ENCODE measurements at regions not wholly inside any gene's neighbourhood (a gene's known extent, or its start where the extent isn't known, plus 50 kb on each side); places are given as distances from the start of the nearest gene placed in this dataset.

DNA sequence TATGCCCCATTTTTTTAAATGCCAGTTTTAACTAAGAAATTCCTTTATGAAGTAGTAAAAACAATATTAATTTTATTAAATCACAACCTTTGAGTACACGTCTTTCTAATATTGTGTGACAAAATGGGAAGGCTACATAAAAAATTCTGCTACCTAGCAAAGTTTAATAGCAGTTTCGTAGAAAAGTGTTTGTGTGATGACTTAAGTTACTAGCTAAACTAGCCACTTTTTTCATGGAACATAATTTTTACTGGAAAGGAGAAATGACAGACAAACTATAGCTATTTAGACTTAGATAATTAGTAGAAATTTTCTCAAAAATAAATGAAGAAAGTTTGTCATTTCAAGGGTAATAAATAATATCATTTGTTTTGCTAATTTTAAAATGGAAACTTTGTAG, 153.1 kb downstream of the GPAM start:
- Mint-ChIP-seq H3K4me1 (no peaks in the 10 kb centered on the region), H3K36me3 (no peaks in the 10 kb centered on the region), H3K4me3 (no peak overlapping the region), H3K9me3 (peaks cover 0 to 14% (median 6%) of the 10 kb centered on the region in 7 donors), H3K27ac (no peak overlapping the region), H3K27me3 (no peaks in the 10 kb centered on the region)
- Histone ChIP-seq H3K27ac (ENCODE audit: insufficient read depth, low read length, poor library complexity, severe bottlenecking) (no peak overlapping the region), H3K9me3 (ENCODE audit: control insufficient read depth in 2 of 2, low read length in 2 of 2) (peaks cover 0 to 3% of the 10 kb centered on the region in 2 experiments), H3K36me3 (ENCODE audit: control insufficient read depth, insufficient read depth, low read length) (no peaks in the 10 kb centered on the region), H3K27me3 (ENCODE audit: control insufficient read depth, insufficient read depth, low read length) (no peaks in the 10 kb centered on the region), H3K4me3 (ENCODE audit: low read depth, low read length) (no peak overlapping the region), H3K4me1 (ENCODE audit: control insufficient read depth, insufficient read depth, low read length, poor library complexity, severe bottlenecking) (no peaks in the 10 kb centered on the region)
- ATAC-seq (ENCODE audit: low read depth in 2 of 2): no peak
- DNase-seq: no peak

DNA sequence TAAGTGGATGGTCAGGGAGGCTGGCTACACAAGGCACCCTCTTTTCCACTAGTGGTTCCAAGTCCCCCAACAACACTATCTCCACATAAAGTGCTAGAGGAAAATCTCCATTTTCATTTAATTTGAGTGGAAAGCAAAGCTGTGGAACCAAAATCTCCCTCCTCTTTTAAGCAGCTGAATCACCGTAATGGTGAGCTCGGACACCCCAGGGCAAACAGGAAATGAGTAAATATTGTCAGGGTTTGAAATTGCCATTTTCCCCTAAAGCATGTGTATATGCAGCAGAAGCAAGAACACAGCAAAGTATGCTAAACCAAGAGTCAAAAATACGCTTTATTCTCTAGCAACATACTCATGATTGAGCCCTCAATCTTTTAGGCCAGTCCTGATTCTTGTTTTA, 143.7 kb downstream of the GPAM start:
- Histone ChIP-seq H3K27me3 (ENCODE audit: control insufficient read depth, insufficient read depth, low read length) (no peaks in the 10 kb centered on the region), H3K4me3 (ENCODE audit: low read depth, low read length) (no peak overlapping the region), H3K9me3 (ENCODE audit: control insufficient read depth in 2 of 2, low read length in 2 of 2) (no peaks in the 10 kb centered on the region), H3K27ac (ENCODE audit: insufficient read depth, low read length, poor library complexity, severe bottlenecking) (no peak overlapping the region), H3K36me3 (ENCODE audit: control insufficient read depth, insufficient read depth, low read length) (no peaks in the 10 kb centered on the region), H3K4me1 (ENCODE audit: control insufficient read depth, insufficient read depth, low read length, poor library complexity, severe bottlenecking) (no peaks in the 10 kb centered on the region)
- no peaks in the 10 kb centered on the region for H3K36me3 Mint-ChIP-seq
- H3K27ac Mint-ChIP-seq: no peak overlapping the region
- no peaks in the 10 kb centered on the region for H3K27me3 Mint-ChIP-seq
- H3K4me1 Mint-ChIP-seq: no peaks in the 10 kb centered on the region
- DNase-seq (no peak), ATAC-seq (ENCODE audit: low read depth in 2 of 2) (no peak)
- H3K9me3 Mint-ChIP-seq: peaks cover 0 to 8% (median 1%) of the 10 kb centered on the region in 7 donors
- no peak overlapping the region for H3K4me3 Mint-ChIP-seq

DNA sequence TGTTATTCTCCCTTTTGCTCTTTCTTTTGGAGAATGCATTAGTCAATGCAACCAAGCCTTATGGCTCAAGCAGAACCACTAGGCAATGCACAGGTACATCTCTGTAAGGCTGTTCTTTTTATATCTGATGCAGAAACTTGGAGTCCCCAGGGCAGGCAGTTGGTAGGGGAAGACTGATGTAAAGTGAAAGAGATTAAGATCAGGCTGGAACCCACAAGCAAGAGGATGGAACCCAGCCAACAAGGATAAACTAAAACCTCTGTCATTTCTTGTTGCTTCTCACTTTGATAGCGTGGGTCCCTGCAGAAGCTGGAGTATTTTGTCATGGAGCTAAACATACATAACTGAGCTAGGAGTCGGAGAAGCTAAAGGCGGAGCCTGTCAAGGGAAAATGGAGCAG, 142.9 kb downstream of the GPAM start:
- DNase-seq: no peak
- H3K4me3 Mint-ChIP-seq: no peak overlapping the region
- no peaks in the 10 kb centered on the region for H3K4me1 Mint-ChIP-seq
- no peak overlapping the region for H3K27ac Mint-ChIP-seq
- Histone ChIP-seq H3K4me3 (ENCODE audit: low read depth, low read length) (no peak overlapping the region), H3K4me1 (ENCODE audit: control insufficient read depth, insufficient read depth, low read length, poor library complexity, severe bottlenecking) (no peaks in the 10 kb centered on the region), H3K27me3 (ENCODE audit: control insufficient read depth, insufficient read depth, low read length) (no peaks in the 10 kb centered on the region), H3K9me3 (ENCODE audit: control insufficient read depth in 2 of 2, low read length in 2 of 2) (no peaks in the 10 kb centered on the region), H3K36me3 (ENCODE audit: control insufficient read depth, insufficient read depth, low read length) (no peaks in the 10 kb centered on the region), H3K27ac (ENCODE audit: insufficient read depth, low read length, poor library complexity, severe bottlenecking) (no peak overlapping the region)
- H3K9me3 Mint-ChIP-seq: peaks cover 0 to 8% (median 1%) of the 10 kb centered on the region in 7 donors
- H3K36me3 Mint-ChIP-seq: no peaks in the 10 kb centered on the region
- no peaks in the 10 kb centered on the region for H3K27me3 Mint-ChIP-seq
- ATAC-seq (ENCODE audit: low read depth in 2 of 2): no peak

- H3K27me3 ChIP-seq (ENCODE audit: control insufficient read depth, insufficient read depth, low read length): no peaks in the 10 kb centered on the region
- Mint-ChIP-seq H3K4me3 (no peak overlapping the region), H3K4me1 (no peaks in the 10 kb centered on the region), H3K9me3 (peaks cover 0 to 8% (median 1%) of the 10 kb centered on the region in 7 donors), H3K36me3 (no peaks in the 10 kb centered on the region), H3K27ac (no peak overlapping the region), H3K27me3 (no peaks in the 10 kb centered on the region)
- H3K9me3 ChIP-seq (ENCODE audit: control insufficient read depth in 2 of 2, low read length in 2 of 2): no peaks in the 10 kb centered on the region
- no peak overlapping the region for H3K4me3 ChIP-seq (ENCODE audit: low read depth, low read length)
- no peak for ATAC-seq (ENCODE audit: low read depth in 2 of 2)
- no peak overlapping the region for H3K27ac ChIP-seq (ENCODE audit: insufficient read depth, low read length, poor library complexity, severe bottlenecking)
- no peaks in the 10 kb centered on the region for H3K36me3 ChIP-seq (ENCODE audit: control insufficient read depth, insufficient read depth, low read length)
- DNase-seq: no peak
- H3K4me1 ChIP-seq (ENCODE audit: control insufficient read depth, insufficient read depth, low read length, poor library complexity, severe bottlenecking): no peaks in the 10 kb centered on the region
These were observed 137.6 kb downstream of the GPAM start for GRCh38 chr10:112045938-112046337.

DNA sequence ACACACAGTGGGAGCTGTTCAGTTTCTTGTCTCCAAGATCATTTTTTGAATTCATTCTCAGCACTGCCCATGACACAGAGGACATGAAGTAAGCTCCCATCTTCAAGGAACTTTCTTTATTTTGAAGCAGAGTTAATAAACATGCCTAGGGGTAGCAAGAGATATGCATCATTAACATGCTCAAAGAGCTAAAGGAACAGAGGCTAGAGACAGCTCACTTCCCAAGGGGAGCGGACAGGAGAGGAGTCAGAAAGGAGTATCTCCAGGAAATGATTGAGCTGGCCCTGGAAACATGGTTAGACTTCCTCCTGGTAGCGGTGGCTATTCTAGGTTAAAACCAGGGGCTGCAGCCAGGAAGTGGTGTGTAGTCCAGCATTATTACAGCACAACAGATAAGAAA, 135.9 kb downstream of the GPAM start:
- Histone ChIP-seq H3K27ac (ENCODE audit: insufficient read depth, low read length, poor library complexity, severe bottlenecking) (no peak overlapping the region), H3K4me1 (ENCODE audit: control insufficient read depth, insufficient read depth, low read length, poor library complexity, severe bottlenecking) (no peaks in the 10 kb centered on the region), H3K4me3 (ENCODE audit: low read depth, low read length) (no peak overlapping the region), H3K27me3 (ENCODE audit: control insufficient read depth, insufficient read depth, low read length) (no peaks in the 10 kb centered on the region), H3K9me3 (ENCODE audit: control insufficient read depth in 2 of 2, low read length in 2 of 2) (no peaks in the 10 kb centered on the region), H3K36me3 (ENCODE audit: control insufficient read depth, insufficient read depth, low read length) (no peaks in the 10 kb centered on the region)
- Mint-ChIP-seq H3K4me1 (no peaks in the 10 kb centered on the region), H3K27me3 (no peaks in the 10 kb centered on the region), H3K36me3 (no peaks in the 10 kb centered on the region), H3K4me3 (no peak overlapping the region), H3K27ac (no peak overlapping the region), H3K9me3 (peaks cover 0 to 7% (median 0%) of the 10 kb centered on the region in 7 donors)
- ATAC-seq (ENCODE audit: low read depth in 2 of 2) (no peak), DNase-seq (no peak)

- Mint-ChIP-seq H3K27me3 (no peaks in the 10 kb centered on the region), H3K9me3 (peaks cover 0 to 4% (median 0%) of the 10 kb centered on the region in 7 donors), H3K27ac (no peak overlapping the region), H3K4me3 (no peak overlapping the region), H3K4me1 (no peaks in the 10 kb centered on the region), H3K36me3 (no peaks in the 10 kb centered on the region)
- no peaks in the 10 kb centered on the region for H3K27me3 ChIP-seq (ENCODE audit: control insufficient read depth, insufficient read depth, low read length)
- no peaks in the 10 kb centered on the region for H3K36me3 ChIP-seq (ENCODE audit: control insufficient read depth, insufficient read depth, low read length)
- ATAC-seq (ENCODE audit: low read depth in 2 of 2): no peak
- H3K4me1 ChIP-seq (ENCODE audit: control insufficient read depth, insufficient read depth, low read length, poor library complexity, severe bottlenecking): no peaks in the 10 kb centered on the region
- H3K4me3 ChIP-seq (ENCODE audit: low read depth, low read length): no peak overlapping the region
- no peak for DNase-seq
- no peak overlapping the region for H3K27ac ChIP-seq (ENCODE audit: insufficient read depth, low read length, poor library complexity, severe bottlenecking)
- H3K9me3 ChIP-seq (ENCODE audit: control insufficient read depth in 2 of 2, low read length in 2 of 2): no peaks in the 10 kb centered on the region
These were observed 131.4 kb downstream of the GPAM start for GRCh38 chr10:112052166-112052565.

- H3K9me3 Mint-ChIP-seq: peaks cover 0 to 4% (median 0%) of the 10 kb centered on the region in 7 donors
- H3K4me1 Mint-ChIP-seq: no peaks in the 10 kb centered on the region
- no peak overlapping the region for H3K4me3 Mint-ChIP-seq
- no peak overlapping the region for H3K27ac ChIP-seq (ENCODE audit: insufficient read depth, low read length, poor library complexity, severe bottlenecking)
- ATAC-seq (ENCODE audit: low read depth in 2 of 2): no peak
- no peaks in the 10 kb centered on the region for H3K36me3 Mint-ChIP-seq
- no peaks in the 10 kb centered on the region for H3K9me3 ChIP-seq (ENCODE audit: control insufficient read depth in 2 of 2, low read length in 2 of 2)
- H3K4me3 ChIP-seq (ENCODE audit: low read depth, low read length): no peak overlapping the region
- no peaks in the 10 kb centered on the region for H3K4me1 ChIP-seq (ENCODE audit: control insufficient read depth, insufficient read depth, low read length, poor library complexity, severe bottlenecking)
- no peak overlapping the region for H3K27ac Mint-ChIP-seq
- H3K36me3 ChIP-seq (ENCODE audit: control insufficient read depth, insufficient read depth, low read length): no peaks in the 10 kb centered on the region
- no peak for DNase-seq
- no peaks in the 10 kb centered on the region for H3K27me3 Mint-ChIP-seq
- H3K27me3 ChIP-seq (ENCODE audit: control insufficient read depth, insufficient read depth, low read length): no peaks in the 10 kb centered on the region
These were observed 129.7 kb downstream of the GPAM start for GRCh38 chr10:112053895-112054294.

- no peak for ATAC-seq (ENCODE audit: low read depth in 2 of 2)
- no peaks in the 10 kb centered on the region for H3K27me3 ChIP-seq (ENCODE audit: control insufficient read depth, insufficient read depth, low read length)
- H3K36me3 ChIP-seq (ENCODE audit: control insufficient read depth, insufficient read depth, low read length): no peaks in the 10 kb centered on the region
- Mint-ChIP-seq H3K9me3 (peaks cover 0 to 4% (median 0%) of the 10 kb centered on the region in 7 donors), H3K4me1 (no peaks in the 10 kb centered on the region), H3K27me3 (no peaks in the 10 kb centered on the region), H3K4me3 (no peak overlapping the region), H3K27ac (no peak overlapping the region), H3K36me3 (no peaks in the 10 kb centered on the region)
- no peak overlapping the region for H3K4me3 ChIP-seq (ENCODE audit: low read depth, low read length)
- no peak for DNase-seq
- no peaks in the 10 kb centered on the region for H3K4me1 ChIP-seq (ENCODE audit: control insufficient read depth, insufficient read depth, low read length, poor library complexity, severe bottlenecking)
- no peak overlapping the region for H3K27ac ChIP-seq (ENCODE audit: insufficient read depth, low read length, poor library complexity, severe bottlenecking)
- no peaks in the 10 kb centered on the region for H3K9me3 ChIP-seq (ENCODE audit: control insufficient read depth in 2 of 2, low read length in 2 of 2)
These were observed 129.0 kb downstream of the GPAM start for GRCh38 chr10:112054516-112054915.
